H1 (cell line): ENCODE measurements at regions not wholly inside any gene's neighbourhood (a gene's known extent, or its start where the extent isn't known, plus 50 kb on each side); places are given as distances from the start of the nearest gene placed in this dataset.

ENCODE experiments used
- CTCF ChIA-PET: fragments of 300-600 bp; sonication (Branson Sonifier 250); formaldehyde crosslinking; loops from one replicate; lab custom pipeline; 2021; ENCODE audit not compliant: partially characterized antibody; lab: Charles Lee
- POLR2A ChIA-PET: fragments of 300-600 bp; sonication (Branson Sonifier 250); formaldehyde crosslinking; loops from one replicate; lab custom pipeline; 2021; ENCODE audit warnings: inconsistent platforms; ENCODE audit not compliant: partially characterized antibody; lab: Charles Lee
- DNase-seq, 2 experiments: peaks; one replicate each; pipeline versions ENCODE4 v3.0.0 to v3.0.0-alpha.2; 2010 to 2022; ENCODE audit warnings: low spot score in 2 of 2, low read depth in 1 of 2, mixed read lengths in 1 of 2
- FAIRE-seq: peaks from 2 replicates; lab custom pipeline; 2011; peaks lifted over from hg19 to GRCh38; lab: Jason Lieb, UNC
- H2AFZ ChIP-seq: 2 replicates; pipeline ENCODE4 v1.8.1; 2012; ENCODE audit warnings: low read length, inconsistent platforms
- H2AK5ac ChIP-seq: 2 replicates; pipeline ENCODE4 v1.6.1; 2013; ENCODE audit warnings: low read depth, low read length
- H2BK120ac ChIP-seq: replicated peaks from 2 replicates; pipeline ENCODE3; 2013; ENCODE audit warnings: low read depth, low read length, inconsistent platforms
- H2BK12ac ChIP-seq: 2 replicates; pipeline ENCODE4 v1.6.1; 2013; ENCODE audit warnings: low read depth, low read length
- H2BK15ac ChIP-seq: 2 replicates; pipeline ENCODE4 v1.6.1; 2013; ENCODE audit warnings: low read length
- H2BK20ac ChIP-seq: 2 replicates; pipeline ENCODE4 v1.6.1; 2013; ENCODE audit warnings: low read length
- H2BK5ac ChIP-seq: 2 replicates; pipeline ENCODE4 v1.6.1; 2013; ENCODE audit warnings: low read depth, low read length
- H3K14ac ChIP-seq: 2 replicates; pipeline ENCODE4 v1.6.1; 2013; ENCODE audit warnings: inconsistent platforms; ENCODE audit not compliant: insufficient read length
- H3K18ac ChIP-seq: 2 replicates; pipeline ENCODE4 v1.6.1; 2013; ENCODE audit warnings: low read length; ENCODE audit errors: extremely low read depth
- H3K23ac ChIP-seq: 2 replicates; pipeline ENCODE4 v1.6.1; 2013; ENCODE audit warnings: inconsistent platforms; ENCODE audit not compliant: insufficient read length
- H3K23me2 ChIP-seq: 2 replicates; pipeline ENCODE4 v1.6.1; 2013; ENCODE audit warnings: low read depth, low read length
- H3K27ac ChIP-seq: 2 replicates; pipeline ENCODE4 v1.6.1; 2011; ENCODE audit warnings: low read depth, low read length, inconsistent platforms
- H3K27me3 ChIP-seq, 4 experiments: replicated peaks in 1 of 4; 1 replicate in 1 of 4; 2 replicates in 3 of 4; pipeline versions ENCODE4 v1.6.1 to v1.8.1; 2011 to 2013; ENCODE audit warnings: low read length in 3 of 4, mild to moderate bottlenecking in 3 of 4, inconsistent platforms in 2 of 4, mixed read lengths in 2 of 4, moderate library complexity in 1 of 4; ENCODE audit not compliant: control insufficient read depth in 3 of 4, insufficient read depth in 3 of 4; ENCODE audit errors: extremely low read depth in 1 of 4
- H3K36me3 ChIP-seq, 4 experiments: 2 replicates each; pipeline versions ENCODE4 v1.6.1 to v1.8.1; 2011 to 2013; ENCODE audit warnings: mild to moderate bottlenecking in 4 of 4, low read length in 3 of 4, moderate library complexity in 2 of 4, control low read depth in 1 of 4, inconsistent platforms in 1 of 4; ENCODE audit not compliant: insufficient read depth in 4 of 4, control insufficient read depth in 2 of 4
- H3K4ac ChIP-seq: replicated peaks from 2 replicates; pipeline ENCODE3; 2013; ENCODE audit warnings: low read length, low read depth, mixed read lengths, inconsistent platforms; ENCODE audit not compliant: insufficient read length
- H3K4me1 ChIP-seq, 4 experiments: replicated peaks in 1 of 4; 1 replicate in 1 of 4; 2 replicates in 3 of 4; pipeline versions ENCODE4 v1.6.1 to v1.8.1; 2011 to 2013; ENCODE audit warnings: low read length in 3 of 4, inconsistent platforms in 2 of 4, mixed read lengths in 1 of 4; ENCODE audit not compliant: insufficient read depth in 4 of 4, control insufficient read depth in 3 of 4
- H3K4me2 ChIP-seq, 2 experiments: 2 replicates each; pipeline versions ENCODE4 v1.6.1 to v1.8.1; 2011 to 2013; ENCODE audit warnings: low read depth in 2 of 2, low read length in 2 of 2, control low read depth in 1 of 2, inconsistent platforms in 1 of 2, mild to moderate bottlenecking in 1 of 2; ENCODE audit not compliant: insufficient read depth in 1 of 2
- H3K4me3 ChIP-seq, 4 experiments: fragments of 200-600, 300-600 bp in 1 of 4; sonication (generic), shearing (Covaris generic), sonication (Bioruptor Twin) in 1 of 4; 2 replicates each; pipeline versions ENCODE4 v1.5.1 to v1.8.1; 2011 to 2016; ENCODE audit warnings: low read length in 4 of 4, low read depth in 3 of 4, control low read depth in 2 of 4, inconsistent platforms in 2 of 4, mild to moderate bottlenecking in 2 of 4, mixed read lengths in 1 of 4, moderate library complexity in 1 of 4; ENCODE audit not compliant: insufficient read depth in 2 of 4; ENCODE audit errors: extremely low read depth in 1 of 4
- H3K56ac ChIP-seq: replicated peaks from 2 replicates; pipeline ENCODE3; 2013; ENCODE audit warnings: low read depth, mild to moderate bottlenecking, mixed read lengths, low read length, inconsistent platforms; ENCODE audit not compliant: insufficient read length
- H3K79me1 ChIP-seq: 2 replicates; pipeline ENCODE4 v1.6.1; 2013; ENCODE audit warnings: low read depth, low read length, control low read depth
- H3K79me2 ChIP-seq, 2 experiments: 2 replicates each; pipeline versions ENCODE4 v1.6.1 to v1.8.1; 2012 to 2013; ENCODE audit warnings: low read length in 2 of 2, mild to moderate bottlenecking in 2 of 2, inconsistent platforms in 1 of 2; ENCODE audit not compliant: insufficient read depth in 2 of 2, control insufficient read depth in 1 of 2
- H3K9ac ChIP-seq, 4 experiments: replicated peaks in 1 of 4; 1 replicate in 1 of 4; 2 replicates in 3 of 4; pipeline versions ENCODE4 v1.6.1 to v1.8.1; 2011 to 2013; ENCODE audit warnings: low read depth in 3 of 4, low read length in 3 of 4, control low read depth in 2 of 4, mild to moderate bottlenecking in 2 of 4, moderate library complexity in 2 of 4, inconsistent platforms in 1 of 4; ENCODE audit errors: extremely low read depth in 1 of 4
- H3K9me3 ChIP-seq, 2 experiments: 2 replicates each; pipeline versions ENCODE4 v1.6.1 to v1.8.1; 2012 to 2013; ENCODE audit warnings: mild to moderate bottlenecking in 2 of 2, moderate library complexity in 2 of 2, control low read depth in 1 of 2, inconsistent platforms in 1 of 2, low read depth in 1 of 2, low read length in 1 of 2, mixed read lengths in 1 of 2; ENCODE audit not compliant: insufficient read depth in 2 of 2
- H4K20me1 ChIP-seq, 2 experiments: replicated peaks in 1 of 2; 2 replicates each; pipeline versions ENCODE3 to v1.8.1; 2011 to 2013; ENCODE audit warnings: inconsistent platforms in 2 of 2, low read length in 2 of 2, mild to moderate bottlenecking in 1 of 2; ENCODE audit not compliant: insufficient read depth in 2 of 2, control insufficient read depth in 1 of 2
- H4K5ac ChIP-seq: 2 replicates; pipeline ENCODE4 v1.6.1; 2013; ENCODE audit warnings: low read length, low read depth, mixed read lengths, inconsistent platforms; ENCODE audit not compliant: insufficient read length
- H4K8ac ChIP-seq: 2 replicates; pipeline ENCODE4 v1.8.0; 2013; ENCODE audit warnings: mild to moderate bottlenecking, moderate library complexity, low read length, inconsistent platforms; ENCODE audit not compliant: insufficient read depth; ENCODE audit errors: extremely low read depth
- H4K91ac ChIP-seq: replicated peaks from 2 replicates; pipeline ENCODE3; 2013; ENCODE audit warnings: low read length, mixed read lengths, inconsistent platforms; ENCODE audit not compliant: insufficient read length
- BCL11A ChIP-seq, 2 experiments: IDR thresholded peaks; one replicate each; pipeline ENCODE4 v1.6.1; 2011; ENCODE audit warnings: low read depth in 2 of 2, low read length in 2 of 2, mild to moderate bottlenecking in 2 of 2
- CBX5 ChIP-seq: fragments of 300-800, 300-1000 bp; sonication (generic); IDR thresholded peaks from 2 replicates; pipeline ENCODE4 v1.7.1; 2016; ENCODE audit warnings: antibody characterized with exemption, low read length, low read depth
- CEBPB ChIP-seq: IDR thresholded peaks from 2 replicates; pipeline ENCODE4 v1.6.1; 2012; ENCODE audit warnings: low read depth, low read length
- CHD2 ChIP-seq: IDR thresholded peaks from 2 replicates; pipeline ENCODE4 v1.6.1; 2012; ENCODE audit warnings: low read length, improper control_type of control experiment
- EP300 ChIP-seq, 2 experiments: IDR thresholded peaks; 1 replicate in 1 of 2; 2 replicates in 1 of 2; pipeline ENCODE4 v1.6.1; 2011 to 2012; ENCODE audit warnings: low read depth in 2 of 2, low read length in 2 of 2, mild to moderate bottlenecking in 2 of 2, borderline replicate concordance in 1 of 2, inconsistent platforms in 1 of 2, moderate library complexity in 1 of 2
- GABPA ChIP-seq: IDR thresholded peaks from 2 replicates; pipeline ENCODE4 v1.6.1; 2011; ENCODE audit warnings: mild to moderate bottlenecking, low read length, moderate library complexity, borderline replicate concordance; ENCODE audit not compliant: insufficient read depth
- HDAC6 ChIP-seq: IDR thresholded peaks from one replicate; pipeline ENCODE4 v1.7.1; 2012; ENCODE audit warnings: low read depth, mild to moderate bottlenecking, inconsistent platforms, low read length, moderate library complexity
- KDM1A ChIP-seq: fragments of 200-600, 300-600 bp; sonication (generic); IDR thresholded peaks from 2 replicates; pipeline ENCODE4 v1.7.1; 2016; ENCODE audit warnings: mild to moderate bottlenecking, low read length, borderline replicate concordance
- KDM4A ChIP-seq: IDR thresholded peaks from one replicate; pipeline ENCODE4 v1.7.1; 2012; ENCODE audit warnings: low read depth, mild to moderate bottlenecking, moderate library complexity, low read length, inconsistent platforms; ENCODE audit not compliant: severe bottlenecking
- PHF8 ChIP-seq: fragments of 200-600 bp; sonication (generic); conservative IDR thresholded peaks from 2 replicates; pipeline ENCODE4 v1.7.1; 2012; ENCODE audit warnings: low read depth, mild to moderate bottlenecking, inconsistent platforms, low read length, moderate library complexity
- RAD21 ChIP-seq, 2 experiments: IDR thresholded peaks in 1 of 2; conservative IDR thresholded peaks in 1 of 2; 2 replicates each; pipeline ENCODE4 v1.6.1; 2011; ENCODE audit warnings: low read depth in 2 of 2, low read length in 2 of 2, improper control_type of control experiment in 1 of 2, inconsistent platforms in 1 of 2, mild to moderate bottlenecking in 1 of 2, moderate library complexity in 1 of 2
- RBBP5 ChIP-seq: IDR thresholded peaks from 2 replicates; pipeline ENCODE4 v1.7.1; 2012; ENCODE audit warnings: low read depth, mild to moderate bottlenecking, inconsistent platforms, low read length, moderate library complexity, borderline replicate concordance
- WGBS, 2 experiments: shearing (Covaris generic) in 1 of 2; methylation state at CpG; one replicate each; pipeline versions ENCODE4 v1.1.6 to v1.1.7; 2013 to 2015; ENCODE audit warnings: low lambda C conversion rate in 2 of 2, mixed read lengths in 2 of 2, inconsistent platforms in 1 of 2, low coverage in 1 of 2, missing lambda C conversion rate in 1 of 2; ENCODE audit not compliant: insufficient replicate concordance in 2 of 2, insufficient coverage in 1 of 2, insufficient read length in 1 of 2; ENCODE audit errors: extremely low coverage in 1 of 2, missing lambda C conversion rate in 1 of 2; 5-methylcytosine and 5-hydroxymethylcytosine counted together

GRCh38 chr1:34518146-34518699, 236.6 kb upstream of the GJB5 start:
- no peaks in the 10 kb centered on the region for H3K23me2 ChIP-seq
- WGBS, 2 experiments, result 85% methylated on average over 4 of the region's 4 CpGs; no CpG with 5 or more reads in 1 of the 2 experiments
- no peak overlapping the region; the same call in 1 of the 2 replicates for H3K18ac ChIP-seq
- no peak overlapping the region for H4K91ac ChIP-seq
- POLR2A ChIA-PET, result interaction anchor here (0.7 kb wide), 1 partner anchor 43 kb away, joined by 4 read pairs; no protein-coding TSS in a partner anchor
- CTCF ChIA-PET, result interaction anchor here (0.8 to 1.6 kb wide), 2 partner anchors 33 to 57 kb away, joined by 3 to 4 read pairs; no protein-coding TSS in a partner anchor
- H3K4me3 ChIP-seq, result no peak overlapping the region
- H3K4ac ChIP-seq, result no peak overlapping the region
- H2BK5ac ChIP-seq, result no peak overlapping the region
- H3K9me3 ChIP-seq, result peaks cover 0 to 5% of the 10 kb centered on the region in 2 experiments; a peak in 1 of 4 replicates
- no peak overlapping the region for H3K9ac ChIP-seq
- no peaks in the 10 kb centered on the region for H3K4me1 ChIP-seq
- H2BK120ac ChIP-seq, result no peak overlapping the region
- peaks cover 4% of the 10 kb centered on the region; the same call in 1 of the 2 replicates for H3K79me1 ChIP-seq
- H3K36me3 ChIP-seq, result no peaks in the 10 kb centered on the region
- H3K23ac ChIP-seq, result no peak overlapping the region
- FAIRE-seq, result no peak
- H2BK20ac ChIP-seq, result no peak overlapping the region
- no peak overlapping the region for H4K5ac ChIP-seq
- H2BK15ac ChIP-seq, result no peak overlapping the region
- no peak for DNase-seq
- H3K27ac ChIP-seq, result no peak overlapping the region
- H3K27me3 ChIP-seq, result no peaks in the 10 kb centered on the region
- H3K79me2 ChIP-seq, result no peaks in the 10 kb centered on the region
- H2AFZ ChIP-seq, result no peak overlapping the region
- H4K20me1 ChIP-seq, result no peaks in the 10 kb centered on the region
- H3K56ac ChIP-seq, result no peak overlapping the region
- H3K4me2 ChIP-seq, result no peak overlapping the region
- no peak overlapping the region for H2BK12ac ChIP-seq
- no peak overlapping the region for H3K14ac ChIP-seq
- no peak overlapping the region for H4K8ac ChIP-seq
- no peak overlapping the region for H2AK5ac ChIP-seq
- no peak for TF ChIP-seq HDAC6
- TF ChIP-seq KDM1A, result no peak
- no peak for TF ChIP-seq EP300 (IDR thresholded peaks at IDR 0.05; ENCODE audit: borderline replicate concordance in 1 of 2, low read depth in 2 of 2, low read length in 2 of 2)
- no peak for TF ChIP-seq CHD2
- TF ChIP-seq GABPA, result no peak
- no peak for TF ChIP-seq PHF8
- TF ChIP-seq RBBP5, result no peak
- no peak for TF ChIP-seq BCL11A (IDR thresholded peaks at IDR 0.05; ENCODE audit: low read depth in 2 of 2, low read length in 2 of 2)
- TF ChIP-seq CBX5, result no peak
- no peak for TF ChIP-seq KDM4A
- no peak for TF ChIP-seq RAD21 (IDR thresholded peaks at IDR 0.05 in 1 of 2, conservative IDR thresholded peaks at IDR 0.05 in 1 of 2; ENCODE audit: low read depth in 2 of 2, low read length in 2 of 2)
- TF ChIP-seq CEBPB, result no peak
